ENCODE measurements at regions not wholly inside any gene's neighbourhood (a gene's known extent, or its start where the extent isn't known, plus 50 kb on each side); places are given as distances from the start of the nearest gene placed in this dataset.
"Not testable (repeated sequence)": the region's sequence is repeated elsewhere in the genome, so short reads cannot be mapped to it uniquely, and the experiment has no call there.

DNA sequence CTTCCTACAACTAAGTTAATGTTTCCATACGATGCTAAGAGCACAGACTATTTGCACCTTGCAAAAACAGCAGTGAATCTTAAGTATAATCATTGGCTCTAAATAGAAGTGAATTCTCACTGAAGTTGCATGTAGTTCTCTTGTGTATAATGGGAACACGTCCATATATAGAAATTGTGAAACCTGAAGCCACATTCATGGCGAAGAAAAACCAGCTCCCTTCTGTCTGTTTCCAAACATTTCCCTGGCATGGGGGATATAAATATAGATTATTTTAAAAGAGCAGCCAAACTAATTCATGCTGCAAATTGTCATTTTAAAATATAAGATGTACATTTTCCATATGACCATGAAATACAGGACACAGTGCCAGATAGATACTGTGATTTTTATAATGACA is 71.1 kb downstream of the TRAM1L1 start:
- DNase-seq (ENCODE audit: low read depth in 4 of 4, low spot score in 3 of 4), result no peak

DNA sequence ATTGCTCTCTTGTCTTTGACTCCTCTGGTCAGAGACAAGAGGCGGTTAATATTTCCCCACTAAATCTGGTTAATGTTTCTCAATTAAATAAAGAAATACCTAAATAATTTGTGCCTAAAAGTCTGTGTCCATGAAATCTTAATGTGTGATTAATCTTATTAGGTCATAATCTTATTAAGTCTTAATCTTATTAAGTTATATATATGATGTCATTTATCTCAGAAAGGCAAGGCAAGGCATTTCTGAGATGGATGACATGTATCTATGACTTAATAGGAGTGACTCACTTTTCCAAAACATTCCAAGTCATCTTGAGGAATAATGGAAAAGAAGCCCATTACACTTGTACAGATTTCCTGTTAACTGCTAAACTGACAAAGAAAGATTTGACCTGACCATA is 74.7 kb downstream of the TRAM1L1 start:
- DNase-seq (ENCODE audit: low read depth in 4 of 4, low spot score in 3 of 4), result no peak

DNA sequence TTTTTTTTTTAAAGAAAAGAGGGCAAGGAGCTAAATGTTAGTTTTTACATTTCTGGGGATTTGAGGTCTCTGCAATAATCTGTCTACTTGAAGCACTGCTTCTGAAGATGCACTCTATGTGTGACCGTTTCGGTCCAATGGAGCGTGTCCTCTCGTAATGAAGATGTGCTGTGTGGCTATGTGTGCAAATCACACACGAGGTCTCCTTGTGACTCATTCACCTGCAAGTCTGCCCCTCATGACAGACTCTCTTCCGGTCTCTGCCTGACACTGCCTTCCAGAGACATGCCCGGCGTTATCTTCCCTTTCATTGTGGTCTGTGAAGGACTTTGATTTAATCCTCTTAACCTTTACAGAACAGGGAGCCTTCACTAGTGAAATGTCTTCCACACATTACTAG is 84.3 kb downstream of the TRAM1L1 start:
- no peak for DNase-seq (ENCODE audit: low read depth in 4 of 4, low spot score in 3 of 4)

DNA sequence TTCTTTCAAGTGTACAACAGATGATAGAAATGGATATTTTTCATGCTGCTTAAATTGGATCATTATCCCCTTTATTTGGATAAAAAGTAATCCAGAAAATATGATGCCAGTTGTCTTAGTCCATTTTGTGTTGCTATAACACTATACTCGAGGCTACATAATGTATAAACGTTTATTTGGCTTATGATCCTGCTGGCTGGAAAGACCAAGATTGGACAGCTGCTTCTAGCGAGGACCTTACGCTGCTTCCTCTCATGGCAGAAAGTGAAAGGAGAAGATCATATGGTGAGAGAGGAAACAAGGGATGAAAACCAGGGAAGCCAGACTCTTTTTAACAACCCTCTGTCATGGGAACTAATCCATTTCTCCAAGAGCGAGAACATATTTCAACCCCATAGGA is 102.7 kb downstream of the TRAM1L1 start:
- DNase-seq (ENCODE audit: low read depth in 4 of 4, low spot score in 3 of 4), result no peak

DNA sequence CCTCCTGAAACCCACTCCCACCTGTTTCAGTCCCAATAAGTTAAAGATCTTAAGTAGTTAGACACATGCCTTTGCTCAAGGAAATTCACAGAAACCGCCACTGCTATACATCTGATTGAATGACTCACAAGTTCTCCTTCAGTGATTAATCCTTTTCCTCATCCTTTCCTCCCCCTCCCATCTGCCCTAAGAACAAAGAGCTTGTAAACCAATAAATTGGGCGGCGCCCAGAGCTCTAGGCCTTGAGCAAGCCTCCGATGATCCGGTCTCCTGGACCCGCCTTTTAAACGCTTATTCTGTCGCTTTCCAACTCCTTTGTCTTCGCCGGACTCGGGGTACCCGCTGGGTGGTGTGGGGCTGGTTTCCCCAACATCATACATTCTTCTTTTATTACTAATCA is 104.9 kb downstream of the TRAM1L1 start:
- DNase-seq (ENCODE audit: low read depth in 4 of 4, low spot score in 3 of 4), result not testable (repeated sequence)

DNA sequence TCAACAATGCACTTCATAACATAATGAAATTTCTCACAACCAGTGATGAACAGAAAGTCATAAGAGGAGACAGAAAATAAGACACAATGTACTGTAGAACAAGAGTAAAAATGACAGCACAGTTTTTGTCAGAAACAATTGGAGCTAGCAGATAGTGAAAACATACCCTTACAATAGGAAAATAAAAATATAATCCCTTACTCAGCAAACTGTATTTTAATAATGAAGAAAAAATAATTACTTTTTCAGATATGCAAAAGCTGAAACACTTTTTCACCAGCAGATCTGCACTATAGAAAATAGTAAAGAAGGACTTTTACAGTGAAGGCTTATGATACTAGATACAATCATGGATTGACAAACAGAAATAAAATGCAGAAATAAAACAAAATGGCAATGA is 126.3 kb downstream of the TRAM1L1 start:
- DNase-seq (ENCODE audit: low read depth in 4 of 4, low spot score in 3 of 4), result no peak

DNA sequence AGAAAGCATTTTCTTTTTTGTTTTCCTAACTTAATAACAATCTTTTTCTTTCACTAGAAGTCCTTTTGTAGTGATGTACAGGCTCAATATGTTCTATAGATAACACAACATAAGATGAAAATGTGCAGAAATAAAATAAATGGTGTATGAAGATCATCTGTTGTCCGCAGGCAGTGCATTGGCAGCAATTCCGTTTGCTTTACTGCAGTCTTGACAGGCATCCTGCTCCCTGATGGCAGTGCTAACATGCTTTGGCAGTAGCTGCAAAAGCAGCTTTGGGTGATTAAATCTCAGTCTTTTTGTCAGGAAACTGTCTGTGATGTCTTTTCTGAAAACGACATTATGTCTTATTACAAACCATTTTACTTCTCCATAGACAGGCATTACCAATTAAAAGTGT is 131.4 kb downstream of the TRAM1L1 start:
- DNase-seq (ENCODE audit: low read depth in 4 of 4, low spot score in 3 of 4), result no peak

DNA sequence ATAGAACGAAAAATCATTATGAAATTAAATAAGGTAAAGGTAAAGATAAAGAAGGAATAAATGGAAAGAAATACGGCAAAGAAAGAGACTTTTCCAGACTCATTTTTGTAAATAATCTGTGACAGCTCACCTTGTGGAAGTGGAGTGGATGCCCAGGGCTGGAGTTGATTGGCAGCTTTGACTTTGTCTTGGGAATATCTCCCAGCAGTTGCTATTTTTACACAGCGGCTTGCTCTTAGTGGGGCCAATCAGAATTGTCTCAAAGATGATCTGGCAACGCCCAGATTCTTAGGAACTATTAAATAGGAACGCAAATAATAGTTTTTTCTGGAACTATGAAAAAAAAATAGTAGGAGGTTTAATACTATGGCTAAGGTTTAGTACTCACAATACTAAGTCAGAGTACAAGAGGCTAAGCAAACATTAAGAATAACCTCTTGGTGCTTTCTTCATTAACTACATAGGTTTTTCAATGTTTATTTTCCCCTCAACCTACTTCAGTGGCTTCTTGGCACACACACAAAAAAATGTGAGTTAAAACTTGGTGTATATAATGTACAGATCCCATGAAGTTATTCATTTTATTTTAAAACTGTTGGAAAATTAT is 132.7 kb downstream of the TRAM1L1 start:
- no peak for DNase-seq (ENCODE audit: low read depth in 4 of 4, low spot score in 3 of 4)

DNA sequence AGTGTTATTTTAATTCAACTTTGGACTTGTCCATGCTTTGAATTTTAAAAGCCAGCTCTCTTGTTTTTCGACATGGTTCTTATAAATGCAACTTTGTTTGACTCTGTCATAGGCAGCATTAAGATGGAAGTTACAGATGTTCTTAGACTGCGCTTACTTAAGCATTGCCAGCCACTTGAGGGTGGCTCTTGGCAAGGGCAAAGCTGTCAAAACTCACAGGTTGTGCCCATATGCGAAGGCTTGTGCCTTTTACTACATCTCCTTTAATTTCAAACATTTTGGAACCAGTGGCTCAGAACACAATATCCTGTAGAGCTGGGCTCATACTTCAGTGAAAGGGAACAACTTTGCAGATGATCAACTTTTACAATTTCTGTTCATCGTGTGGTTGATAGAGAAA is 135.5 kb downstream of the TRAM1L1 start:
- DNase-seq (ENCODE audit: low read depth in 4 of 4, low spot score in 3 of 4), result no peak

DNA sequence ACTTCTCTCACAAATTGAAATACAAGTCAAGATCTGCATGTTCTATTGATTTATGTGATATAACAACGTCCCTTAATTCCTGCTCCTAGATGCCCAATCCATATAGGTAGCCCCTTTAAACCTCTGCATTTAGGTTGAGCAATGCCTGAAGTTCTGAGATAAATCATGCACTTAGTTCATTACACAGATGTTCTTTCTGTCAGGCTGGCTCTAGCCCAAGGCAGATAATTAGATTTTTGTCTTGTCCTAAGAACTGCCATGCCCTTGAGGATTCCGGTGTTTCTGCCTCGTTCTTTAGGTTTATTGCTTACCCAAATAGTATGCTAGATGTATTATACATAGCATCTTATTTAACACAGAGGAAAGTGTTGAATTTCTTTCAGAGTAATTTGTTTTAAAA is 143.1 kb downstream of the TRAM1L1 start:
- DNase-seq (ENCODE audit: low read depth in 4 of 4, low spot score in 3 of 4), result no peak

DNA sequence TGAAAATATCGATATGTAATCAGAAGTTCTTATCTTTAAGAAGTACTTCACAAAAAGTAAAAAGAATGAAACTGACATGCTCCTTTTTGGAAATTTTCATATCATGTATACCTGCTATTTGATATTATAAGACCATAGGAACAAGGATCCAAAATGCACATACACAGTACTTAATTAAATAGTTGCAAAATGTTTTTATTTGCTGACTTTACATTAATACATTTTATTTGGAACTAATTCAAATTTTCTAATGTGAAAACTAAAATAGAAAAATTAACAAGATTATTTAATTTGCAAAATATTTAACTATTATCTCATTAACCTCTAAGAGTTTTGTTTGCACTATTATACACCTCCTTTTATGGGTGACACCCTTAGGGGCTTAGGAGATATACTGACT is 155.0 kb downstream of the TRAM1L1 start:
- DNase-seq (ENCODE audit: low read depth in 4 of 4, low spot score in 3 of 4), result no peak

DNA sequence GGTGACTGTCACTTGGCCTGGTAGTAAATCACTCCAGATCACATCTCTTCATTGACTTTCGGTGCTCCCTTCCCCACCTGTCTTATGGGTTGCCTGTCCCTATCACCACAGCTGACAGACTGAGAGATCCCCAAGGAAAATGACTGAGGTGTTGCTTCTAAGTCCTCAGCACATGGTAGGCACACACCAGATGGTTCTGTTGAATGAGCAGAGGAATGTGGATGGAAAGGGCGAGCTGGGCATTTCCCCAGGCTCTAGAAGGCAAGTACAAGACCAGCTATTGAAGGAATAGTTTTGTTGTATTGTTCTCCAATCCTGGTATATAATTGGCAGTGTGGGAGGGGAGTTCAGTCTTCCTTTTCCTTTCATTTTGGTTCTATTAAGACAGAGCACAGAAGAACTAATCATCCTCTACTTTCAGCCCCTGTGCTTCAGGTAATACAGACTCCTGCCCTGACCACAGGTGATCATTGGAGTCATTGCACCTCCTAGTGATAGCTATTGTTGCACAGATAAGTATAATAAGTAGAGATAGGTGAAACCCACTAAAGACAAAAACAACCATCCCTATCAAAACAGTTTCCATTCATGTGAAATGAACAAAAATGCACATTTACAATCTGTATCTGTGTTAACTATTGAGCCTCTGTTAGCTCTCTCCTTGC is 158.6 kb downstream of the TRAM1L1 start:
- DNase-seq (ENCODE audit: low read depth in 4 of 4, low spot score in 3 of 4), result peak in 1 of 4 donors; percentile 1

DNA sequence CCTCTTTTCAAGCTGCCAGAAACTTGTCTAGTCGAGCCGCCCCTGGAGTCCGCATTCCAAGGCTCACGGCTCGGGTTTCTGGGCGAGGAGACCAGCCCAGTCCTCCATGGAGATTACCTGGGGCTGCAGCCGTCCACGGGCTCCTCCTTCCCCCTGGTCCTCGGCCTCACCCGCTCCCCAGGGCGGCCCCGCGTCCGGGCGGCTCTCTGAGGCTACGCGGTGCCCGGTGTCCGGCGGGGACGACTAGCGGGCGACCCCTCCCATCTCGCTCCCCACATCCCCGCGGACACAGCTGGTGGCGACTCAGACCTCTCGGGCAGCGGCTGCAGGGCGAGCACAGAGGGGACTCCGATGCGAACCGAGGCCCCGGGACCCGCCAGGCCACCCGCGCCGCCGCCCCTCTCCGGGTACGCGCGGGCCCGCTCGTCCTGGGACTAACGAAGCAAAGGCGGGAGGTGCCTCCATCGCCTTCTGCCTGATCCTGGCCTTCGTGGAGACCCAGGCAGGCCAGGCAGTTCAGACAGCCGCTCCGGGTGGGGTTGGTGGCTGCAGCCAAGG is 159.4 kb downstream of the TRAM1L1 start:
- DNase-seq (ENCODE audit: low read depth in 4 of 4, low spot score in 3 of 4), result peak in 1 of 4 donors; percentile 25

DNA sequence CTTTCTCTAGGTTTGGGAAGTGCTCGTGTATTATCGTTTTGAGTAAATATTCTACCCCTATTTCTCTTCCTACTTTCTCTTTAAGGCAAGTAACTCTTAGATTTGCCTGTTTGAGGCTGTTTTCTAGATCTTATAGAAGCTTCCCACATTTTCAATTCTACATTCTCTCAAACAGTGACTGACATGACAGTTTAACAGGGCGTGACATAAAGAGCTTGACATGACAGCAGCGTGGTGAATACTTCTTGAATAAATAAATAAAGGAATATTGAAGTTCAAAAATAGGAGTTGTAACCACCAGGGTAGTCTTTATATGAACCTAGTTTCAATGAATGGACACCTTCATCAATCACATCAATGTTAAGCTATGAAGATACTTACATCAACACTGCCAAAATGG is 162.0 kb downstream of the TRAM1L1 start:
- DNase-seq (ENCODE audit: low read depth in 4 of 4, low spot score in 3 of 4), result no peak

DNA sequence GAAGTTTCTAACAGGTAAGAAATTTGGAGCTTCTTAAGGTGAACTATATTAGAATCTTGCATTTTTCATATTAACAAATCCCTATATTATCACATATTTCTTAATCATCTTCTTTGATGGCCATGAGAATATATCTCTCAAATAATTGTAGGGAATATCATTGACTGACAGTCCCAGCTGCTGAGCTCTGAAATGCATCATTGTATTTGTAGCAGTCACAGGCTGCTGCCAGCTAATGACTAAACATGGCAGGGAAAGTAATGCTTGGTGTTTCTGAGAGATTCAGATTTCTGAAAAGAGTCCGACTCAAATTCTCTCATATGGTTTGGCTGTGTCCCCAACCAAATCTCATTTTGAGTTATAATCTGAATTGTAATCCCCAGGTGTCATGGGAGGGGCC is 171.9 kb downstream of the TRAM1L1 start:
- no peak for DNase-seq (ENCODE audit: low read depth in 4 of 4, low spot score in 3 of 4)

DNA sequence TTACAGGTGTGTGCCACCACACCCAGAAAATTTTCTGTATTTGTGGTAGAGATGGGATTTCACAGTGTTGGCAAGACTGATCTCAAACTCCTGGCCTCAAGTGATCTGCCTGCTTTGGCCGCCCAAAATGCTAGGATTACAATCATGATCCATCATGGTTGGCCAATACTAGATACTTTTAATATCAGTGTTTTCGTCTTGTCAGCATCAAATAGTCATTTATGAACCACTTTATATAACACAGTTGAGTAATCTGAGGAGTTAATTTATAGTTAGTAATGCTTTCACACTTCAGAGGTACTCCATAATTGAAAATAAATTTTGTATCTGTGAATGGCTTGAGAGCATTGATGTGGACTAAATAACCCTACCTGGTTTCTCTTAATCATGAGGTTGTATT is 178.6 kb downstream of the TRAM1L1 start:
- no peak for DNase-seq (ENCODE audit: low read depth in 4 of 4, low spot score in 3 of 4)

DNA sequence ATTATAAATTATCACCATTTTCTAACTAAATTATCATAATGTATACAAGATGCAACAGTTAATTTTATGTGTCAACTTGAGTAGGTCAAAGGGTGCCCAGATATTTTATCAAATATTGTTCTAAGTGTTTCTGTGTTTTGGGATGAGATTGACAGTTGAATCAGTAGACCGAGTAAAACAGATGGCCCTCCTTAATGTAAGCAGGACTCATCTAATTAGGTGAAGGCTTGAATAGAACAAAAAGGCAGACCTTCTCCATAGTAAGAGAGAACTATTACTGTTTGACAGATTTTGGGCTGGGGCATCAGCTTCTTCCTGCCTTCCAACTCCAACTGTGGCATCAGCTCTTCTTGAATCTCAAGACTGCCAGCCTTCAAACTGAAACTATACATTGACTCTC is 185.8 kb downstream of the TRAM1L1 start:
- no peak for DNase-seq (ENCODE audit: low read depth in 4 of 4, low spot score in 3 of 4)

DNA sequence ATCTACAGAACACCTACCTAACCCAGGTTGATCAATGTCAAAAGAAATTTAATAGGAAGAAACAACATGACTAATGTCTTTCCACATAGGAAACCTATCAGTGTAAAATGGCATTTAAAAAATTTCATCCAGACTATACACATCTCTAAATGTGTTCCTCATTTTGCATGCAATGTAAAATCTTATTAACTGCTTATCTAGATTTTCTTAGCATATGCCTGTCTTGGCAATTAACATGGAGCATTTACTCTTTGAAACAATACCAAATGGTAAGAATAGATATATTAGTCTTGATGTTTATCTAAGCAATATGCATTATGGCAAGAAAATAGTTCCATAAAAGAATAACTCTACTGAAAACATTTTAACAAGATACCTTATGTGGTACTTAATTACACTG is 199.8 kb downstream of the TRAM1L1 start:
- no peak for DNase-seq (ENCODE audit: low read depth in 4 of 4, low spot score in 3 of 4)

DNA sequence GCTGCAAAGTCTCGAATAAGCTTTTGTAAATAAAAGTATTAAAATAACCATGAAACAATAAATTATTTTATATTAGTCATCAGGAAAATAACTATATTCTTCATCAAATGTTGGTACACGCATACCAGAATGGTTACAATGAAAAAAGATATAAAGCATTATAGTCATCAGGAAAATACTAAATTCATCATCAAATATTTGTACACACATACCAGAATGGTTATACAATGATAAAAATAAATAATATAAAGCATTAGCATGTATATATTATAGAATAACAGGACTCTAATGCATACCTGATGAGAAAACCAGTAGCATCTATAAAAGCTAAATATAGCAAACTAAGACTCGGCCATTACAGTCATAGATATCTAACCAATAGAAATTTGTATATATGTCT is 202.9 kb downstream of the TRAM1L1 start:
- DNase-seq (ENCODE audit: low read depth in 4 of 4, low spot score in 3 of 4), result no peak

DNA sequence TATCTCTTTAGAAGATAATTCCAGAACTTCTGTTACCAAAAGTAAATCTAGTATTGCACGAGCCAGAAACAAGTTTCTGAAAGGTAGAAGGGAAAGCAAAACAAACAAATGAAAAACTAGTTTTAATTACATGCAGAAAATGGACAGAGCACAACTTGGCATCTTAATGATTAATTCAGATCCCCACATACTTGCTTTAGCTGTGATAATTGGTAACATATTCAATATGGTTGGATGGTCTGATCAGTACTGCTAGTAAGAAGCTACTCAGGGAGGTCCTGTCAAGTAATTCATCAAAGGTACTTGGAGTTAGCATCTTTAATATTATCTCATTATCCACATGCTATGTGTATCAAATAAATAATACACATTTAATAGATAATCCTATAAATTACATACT is 204.3 kb downstream of the TRAM1L1 start:
- DNase-seq (ENCODE audit: low read depth in 4 of 4, low spot score in 3 of 4), result no peak

DNA sequence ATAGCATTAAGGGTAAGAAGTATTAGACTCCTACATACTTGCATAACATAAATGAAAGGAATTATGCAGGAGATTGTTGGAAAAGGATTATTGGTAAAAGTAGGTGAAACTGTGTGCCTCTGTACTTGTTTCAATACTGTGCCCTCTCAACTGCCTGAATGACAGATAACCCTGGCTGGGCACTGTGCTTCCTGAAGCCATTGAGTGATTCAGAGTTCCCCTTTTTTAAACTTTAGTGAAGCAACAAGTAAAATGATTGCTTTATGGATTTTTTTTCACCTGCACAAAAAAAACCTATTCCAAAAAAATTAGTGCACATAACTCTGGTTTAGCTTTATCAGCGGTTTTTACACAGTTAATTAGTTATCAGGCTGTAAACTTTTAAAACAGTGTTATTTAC is 204.8 kb downstream of the TRAM1L1 start:
- no peak for DNase-seq (ENCODE audit: low read depth in 4 of 4, low spot score in 3 of 4)

DNA sequence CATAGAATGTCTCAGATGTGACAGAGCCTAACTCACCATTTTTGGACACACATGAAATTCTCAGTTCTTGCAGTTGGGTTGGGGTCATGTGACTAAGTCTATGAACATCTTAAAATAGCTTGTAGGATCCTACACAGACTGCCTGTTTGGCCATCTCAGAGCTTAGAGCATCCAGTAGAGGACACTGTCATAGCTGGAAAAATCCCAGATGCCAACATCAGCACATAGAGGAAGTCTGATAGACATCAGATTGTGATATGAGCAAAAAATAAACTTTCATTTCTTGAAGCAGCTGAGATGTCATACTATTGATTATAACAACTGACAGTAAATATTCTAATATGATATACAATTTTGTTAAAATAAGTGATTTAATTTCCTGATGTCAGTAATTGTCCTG is 207.1 kb downstream of the TRAM1L1 start:
- DNase-seq (ENCODE audit: low read depth in 4 of 4, low spot score in 3 of 4), result no peak

DNA sequence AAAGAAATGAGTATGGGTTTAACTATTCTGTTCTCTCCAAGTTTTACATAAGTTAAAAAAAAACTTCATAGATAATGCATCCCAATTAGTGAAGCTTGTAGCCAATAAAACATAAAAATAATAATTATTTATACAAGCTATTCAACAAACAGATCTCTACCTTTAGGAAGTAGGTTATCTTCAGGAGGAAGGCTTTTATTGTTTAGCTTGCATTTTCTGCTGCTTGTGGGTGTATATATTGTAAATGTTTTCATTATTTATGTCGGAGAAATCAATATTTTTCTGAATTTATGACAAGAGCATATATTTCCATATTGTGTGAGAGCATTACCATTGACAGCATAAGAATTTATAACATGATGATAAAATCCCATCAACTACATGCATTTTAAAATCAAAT is 208.3 kb downstream of the TRAM1L1 start:
- no peak for DNase-seq (ENCODE audit: low read depth in 4 of 4, low spot score in 3 of 4)

Measured in left renal pelvis (tissue), 4 donors.